ENCODE measurements at regions not wholly inside any gene's neighbourhood (a gene's known extent, or its start where the extent isn't known, plus 50 kb on each side); places are given as distances from the start of the nearest gene placed in this dataset.

GRCh38 chr1:189351960-189352359 lies 1125.7 kb downstream of the BRINP3 start:
- no peak for DNase-seq (ENCODE audit: low read depth, low spot score)
- in situ Hi-C loops (cut with HindIII; ENCODE audit: low pct_unique_long_range_greater_than_20kb, low sequenced_read_pairs): no loop called here

GRCh38 chr1:189356206-189356605 lies 1121.5 kb downstream of the BRINP3 start:
- no peak for DNase-seq (ENCODE audit: low read depth, low spot score)
- in situ Hi-C loops (cut with HindIII; ENCODE audit: low pct_unique_long_range_greater_than_20kb, low sequenced_read_pairs): no loop called here

DNA sequence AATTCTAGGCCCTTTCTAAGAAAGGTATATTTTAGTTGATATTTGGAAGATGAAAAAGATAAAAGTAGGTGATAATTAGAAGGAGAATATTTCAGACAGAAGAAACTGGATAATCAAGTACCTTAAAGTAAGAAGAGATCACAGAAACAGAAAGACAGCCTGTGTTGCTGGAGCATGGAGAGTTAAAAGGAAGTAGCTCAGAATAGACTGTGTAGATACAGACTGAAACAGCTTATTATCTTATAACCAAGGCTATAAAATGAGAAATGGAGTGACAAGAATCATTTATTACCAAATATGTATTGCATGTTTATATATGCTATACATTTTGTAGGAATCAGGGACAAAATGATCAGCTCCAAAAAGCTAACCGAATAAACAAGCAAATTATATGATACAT lies 1120.3 kb downstream of the BRINP3 start:
- DNase-seq (ENCODE audit: low read depth, low spot score): no peak
- in situ Hi-C loops (cut with HindIII; ENCODE audit: low pct_unique_long_range_greater_than_20kb, low sequenced_read_pairs): no loop called here

GRCh38 chr1:189369612-189370011 lies 1108.1 kb downstream of the BRINP3 start:
- in situ Hi-C loops (cut with HindIII; ENCODE audit: low pct_unique_long_range_greater_than_20kb, low sequenced_read_pairs): no loop called here
- DNase-seq (ENCODE audit: low read depth, low spot score): no peak

GRCh38 chr1:189374816-189375215 lies 1102.8 kb downstream of the BRINP3 start:
- DNase-seq (ENCODE audit: low read depth, low spot score): peak; percentile 52
- in situ Hi-C loops (cut with HindIII; ENCODE audit: low pct_unique_long_range_greater_than_20kb, low sequenced_read_pairs): no loop called here

DNA sequence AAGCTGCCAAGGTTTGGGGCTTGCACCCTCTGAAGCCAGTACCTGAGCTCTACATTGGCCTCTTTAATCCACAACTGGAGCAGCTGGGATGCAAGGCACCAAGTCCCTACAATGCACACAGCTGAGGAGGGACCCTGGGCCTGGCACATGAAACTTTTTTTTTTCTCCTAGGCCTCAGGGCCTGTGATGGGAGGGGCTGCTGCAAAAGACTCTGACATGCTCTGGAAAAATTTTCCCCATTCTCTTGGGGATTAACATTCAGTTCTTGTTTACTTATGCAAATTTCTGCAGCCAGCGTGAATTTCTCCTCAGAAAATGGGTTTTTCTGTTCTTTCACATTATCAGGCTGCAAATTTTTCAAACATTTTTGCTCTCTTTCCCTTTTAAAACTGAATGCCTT lies 1072.2 kb downstream of the BRINP3 start:
- in situ Hi-C loops (cut with HindIII; ENCODE audit: low pct_unique_long_range_greater_than_20kb, low sequenced_read_pairs): no loop called here
- DNase-seq (ENCODE audit: low read depth, low spot score): no peak

- DNase-seq (ENCODE audit: low read depth, low spot score): no peak
- in situ Hi-C loops (cut with HindIII; ENCODE audit: low pct_unique_long_range_greater_than_20kb, low sequenced_read_pairs): no loop called here
Measured at GRCh38 chr1:189409774-189410173, 1067.9 kb downstream of the BRINP3 start.

GRCh38 chr1:189424746-189425331 lies 1052.8 kb downstream of the BRINP3 start:
- in situ Hi-C loops (cut with HindIII; ENCODE audit: low pct_unique_long_range_greater_than_20kb, low sequenced_read_pairs): no loop called here
- DNase-seq (ENCODE audit: low read depth, low spot score): peak; percentile 13

- DNase-seq (ENCODE audit: low read depth, low spot score): peak; percentile 81
- in situ Hi-C loops (cut with HindIII; ENCODE audit: low pct_unique_long_range_greater_than_20kb, low sequenced_read_pairs): no loop called here
Measured at GRCh38 chr1:189429610-189430009, 1048.1 kb downstream of the BRINP3 start.

GRCh38 chr1:189431447-189431846 lies 1046.2 kb downstream of the BRINP3 start:
- DNase-seq (ENCODE audit: low read depth, low spot score): no peak
- in situ Hi-C loops (cut with HindIII; ENCODE audit: low pct_unique_long_range_greater_than_20kb, low sequenced_read_pairs): no loop called here

- DNase-seq (ENCODE audit: low read depth, low spot score): no peak
- in situ Hi-C loops (cut with HindIII; ENCODE audit: low pct_unique_long_range_greater_than_20kb, low sequenced_read_pairs): no loop called here
Measured at GRCh38 chr1:189432753-189433152, 1044.9 kb downstream of the BRINP3 start.

DNA sequence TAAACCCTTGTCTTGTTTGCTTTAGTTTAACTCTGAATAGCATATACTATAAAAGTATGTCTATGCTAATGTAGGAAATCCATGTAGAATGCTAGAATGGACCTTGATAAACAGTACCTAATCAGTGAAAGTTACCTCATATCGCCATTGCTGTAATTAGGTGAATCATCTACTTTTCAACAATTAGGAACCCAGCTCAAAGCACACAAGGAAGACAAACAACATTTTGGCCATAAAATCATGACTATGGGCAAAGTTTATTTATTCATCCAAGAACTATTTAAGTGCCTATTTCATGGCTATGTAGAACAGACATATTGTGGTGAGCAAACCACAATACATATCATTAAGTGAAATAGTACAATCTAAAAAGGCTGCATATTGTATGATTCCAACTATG lies 1043.2 kb downstream of the BRINP3 start:
- no peak for DNase-seq (ENCODE audit: low read depth, low spot score)
- in situ Hi-C loops (cut with HindIII; ENCODE audit: low pct_unique_long_range_greater_than_20kb, low sequenced_read_pairs): no loop called here

GRCh38 chr1:189435398-189435797 lies 1042.3 kb downstream of the BRINP3 start:
- DNase-seq (ENCODE audit: low read depth, low spot score): no peak
- in situ Hi-C loops (cut with HindIII; ENCODE audit: low pct_unique_long_range_greater_than_20kb, low sequenced_read_pairs): no loop called here

DNA sequence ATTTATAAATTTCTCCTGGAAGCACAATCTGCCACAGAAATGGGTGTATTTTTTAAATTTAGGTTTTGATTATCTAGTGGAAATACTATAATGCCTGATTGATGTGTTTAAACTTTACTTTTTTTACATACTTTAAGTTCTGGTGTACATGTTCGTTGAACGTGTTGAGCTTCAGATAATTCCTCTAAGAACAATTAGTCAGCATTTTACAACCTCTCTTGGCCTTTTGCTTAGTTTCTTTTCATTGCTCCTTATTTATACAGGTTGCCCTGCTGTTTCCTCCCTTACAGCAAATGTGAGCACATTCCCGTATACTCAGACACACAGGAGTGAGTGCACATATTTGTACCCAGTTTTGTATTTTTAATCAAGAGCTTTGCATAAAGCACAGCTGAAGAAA lies 1038.9 kb downstream of the BRINP3 start:
- in situ Hi-C loops (cut with HindIII; ENCODE audit: low pct_unique_long_range_greater_than_20kb, low sequenced_read_pairs): no loop called here
- no peak for DNase-seq (ENCODE audit: low read depth, low spot score)

DNA sequence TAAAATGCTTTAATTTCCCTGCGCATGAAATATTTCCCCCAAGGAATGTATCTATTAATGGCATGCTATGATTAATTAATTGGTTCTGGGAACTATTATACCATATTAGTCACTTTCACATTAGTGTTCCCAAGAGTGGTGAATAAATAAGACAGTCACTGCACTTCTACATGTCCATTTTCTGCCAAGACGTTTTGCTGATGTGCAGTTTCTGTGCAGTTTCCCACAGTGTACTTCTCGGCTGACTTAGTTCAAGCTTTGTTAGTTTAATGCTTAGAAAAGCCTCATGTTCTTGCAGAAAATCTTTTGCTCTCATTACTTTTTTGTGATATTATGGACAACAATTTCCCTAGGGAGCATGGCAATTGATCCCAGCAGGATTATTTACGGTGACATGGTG lies 1014.5 kb downstream of the BRINP3 start:
- no peak for DNase-seq (ENCODE audit: low read depth, low spot score)
- in situ Hi-C loops (cut with HindIII; ENCODE audit: low pct_unique_long_range_greater_than_20kb, low sequenced_read_pairs): no loop called here

DNA sequence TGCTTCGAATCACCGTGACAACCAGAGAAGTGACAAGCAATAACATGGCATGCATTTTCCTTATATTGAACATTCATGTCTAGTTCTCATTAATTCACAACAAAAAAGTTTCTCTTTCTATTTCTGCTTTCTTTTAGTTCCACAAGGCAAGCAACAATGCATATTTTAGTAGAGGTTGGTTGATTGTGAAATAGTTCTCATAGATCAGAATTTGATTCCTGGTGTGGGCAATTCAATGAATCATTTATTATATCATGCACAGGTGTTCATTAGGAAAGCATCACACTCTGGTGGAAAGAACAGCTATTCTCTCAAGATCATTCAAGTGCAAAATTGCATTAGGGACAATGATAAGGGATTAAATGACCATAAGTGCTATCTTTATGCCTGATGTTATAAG lies 980.9 kb downstream of the BRINP3 start:
- in situ Hi-C loops (cut with HindIII; ENCODE audit: low pct_unique_long_range_greater_than_20kb, low sequenced_read_pairs): no loop called here
- DNase-seq (ENCODE audit: low read depth, low spot score): no peak

GRCh38 chr1:189499736-189500135 lies 977.9 kb downstream of the BRINP3 start:
- in situ Hi-C loops (cut with HindIII; ENCODE audit: low pct_unique_long_range_greater_than_20kb, low sequenced_read_pairs): no loop called here
- DNase-seq (ENCODE audit: low read depth, low spot score): no peak

DNA sequence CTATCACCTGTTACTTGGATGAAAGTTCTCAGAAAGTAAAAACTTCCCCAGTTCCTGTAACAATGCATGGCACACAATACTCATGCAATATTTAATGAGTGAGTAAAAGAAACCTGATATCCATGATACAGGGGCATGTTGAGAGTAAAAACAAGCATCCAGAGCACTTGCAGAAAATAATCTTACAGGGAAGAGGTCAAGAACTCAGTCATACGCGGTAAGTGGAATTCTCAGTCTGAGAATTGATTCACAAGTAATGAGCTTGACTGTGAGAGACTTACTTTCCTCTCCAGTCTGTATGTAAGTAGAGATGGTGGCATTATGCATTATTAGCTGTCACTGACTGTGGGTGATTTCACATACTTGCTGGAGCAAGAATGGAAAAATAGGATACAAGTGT lies 976.9 kb downstream of the BRINP3 start:
- DNase-seq (ENCODE audit: low read depth, low spot score): no peak
- in situ Hi-C loops (cut with HindIII; ENCODE audit: low pct_unique_long_range_greater_than_20kb, low sequenced_read_pairs): no loop called here

DNA sequence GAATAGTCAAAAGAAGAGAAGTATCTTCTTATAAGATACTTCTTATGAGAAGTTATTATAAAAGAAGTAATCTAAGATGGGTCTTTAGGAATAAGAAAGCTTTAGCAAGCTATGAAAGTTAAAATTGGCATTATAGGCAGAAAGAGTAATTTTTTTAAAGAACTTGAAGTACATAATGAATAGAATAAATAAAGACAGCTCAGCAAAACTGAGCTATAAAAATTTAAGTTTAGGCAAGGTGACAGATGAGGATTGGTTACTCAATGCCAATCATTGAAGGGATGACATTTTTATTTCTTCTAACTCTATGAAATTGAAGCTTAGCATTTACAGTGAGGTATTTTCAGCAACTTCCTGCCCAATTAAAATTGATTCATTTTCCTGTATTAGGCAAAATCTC lies 966.8 kb downstream of the BRINP3 start:
- no peak for DNase-seq (ENCODE audit: low read depth, low spot score)
- in situ Hi-C loops (cut with HindIII; ENCODE audit: low pct_unique_long_range_greater_than_20kb, low sequenced_read_pairs): no loop called here

- in situ Hi-C loops (cut with HindIII; ENCODE audit: low pct_unique_long_range_greater_than_20kb, low sequenced_read_pairs): no loop called here
- DNase-seq (ENCODE audit: low read depth, low spot score): no peak
Measured at GRCh38 chr1:189513091-189513490, 964.6 kb downstream of the BRINP3 start.

Data from SK-MEL-5 (cell line).